Adrenal gland (tissue), 9 donors: ENCODE measurements at regions not wholly inside any gene's neighbourhood (a gene's known extent, or its start where the extent isn't known, plus 50 kb on each side); places are given as distances from the start of the nearest gene placed in this dataset.

ENCODE experiments used
- DNase-seq, 7 donors: peaks; one replicate each; pipeline ENCODE4 v3.0.0-alpha.2; 2019 to 2020
- H3K27ac ChIP-seq, 5 donors: fragments of 200-600 bp; sonication (generic) in 4 of 5; 1 replicate in 3 of 5; 2 replicates in 2 of 5; pipeline versions ENCODE4 v1.5.1 to v1.8.0; 2016 to 2020; ENCODE audit warnings: mild to moderate bottlenecking in 1 of 5
- H3K27me3 ChIP-seq: fragments of 200-600 bp; 2 replicates; pipeline ENCODE4 v1.8.0; 2021
- H3K36me3 ChIP-seq, 2 donors: fragments of 200-600 bp; replicated peaks in 1 of 2; 1 replicate in 1 of 2; 2 replicates in 1 of 2; pipeline versions ENCODE4 v1.5.1 to v1.8.0; 2018 to 2022
- H3K4me1 ChIP-seq, 2 donors: fragments of 200-600 bp; replicated peaks in 1 of 2; 1 replicate in 1 of 2; 2 replicates in 1 of 2; pipeline versions ENCODE4 v1.5.1 to v1.8.0; 2018 to 2021
- H3K4me3 ChIP-seq, 4 donors: fragments of 200-600 bp; sonication (generic) in 3 of 4; one replicate each; pipeline ENCODE4 v1.5.1; 2016 to 2018
- H3K9me3 ChIP-seq, 3 donors: fragments of 200-600 bp; sonication (generic) in 1 of 3; replicated peaks in 1 of 3; 1 replicate in 2 of 3; 2 replicates in 1 of 3; pipeline versions ENCODE4 v1.5.1 to v1.8.0; 2016 to 2021
- CTCF ChIP-seq, 6 experiments: fragments of 450-650 bp in 4 of 6; fragments of 200-600 bp in 2 of 6; sonication (generic) in 1 of 6; IDR thresholded peaks; 1 replicate in 5 of 6; 2 replicates in 1 of 6; pipeline versions ENCODE4 v1.5.1 to v1.8.0; 2016 to 2021; ENCODE audit warnings: antibody characterized with exemption in 6 of 6, mild to moderate bottlenecking in 2 of 6, moderate library complexity in 1 of 6
- POLR2A ChIP-seq, 2 donors: fragments of 450-650 bp; IDR thresholded peaks; one replicate each; pipeline ENCODE4 v1.6.1; 2017; ENCODE audit warnings: antibody characterized with exemption in 2 of 2, mild to moderate bottlenecking in 2 of 2, moderate library complexity in 1 of 2
- WGBS, 4 donors: extraction: QIAGEN DNeasy Blood & Tissue Kit in 2 of 4; methylation state at CpG; one replicate each; pipeline versions ENCODE4 v1.1.5 to v1.1.7; 2013 to 2017; 5-methylcytosine and 5-hydroxymethylcytosine counted together
- intact Hi-C, 2 donors: fragments of 100-400 bp; cut with DNase I; formaldehyde crosslinking; loops; one replicate each; pipeline versions ENCODE4 v1.14.1 to v1.15.0; 2022 to 2023
- donor health status: healthy with polysubstance abuse.
- donor health status: Bipolar disorder and iron deficiency.
- donor health status: DM: yes; HTN: yes; CAD: no.
- donor health status: DM: no; HTN: no; CAD: no.
- donor health status: DM: no; HTN: no; CAD: no.

- Histone ChIP-seq H3K4me1 (no peaks in the 10 kb centered on the region), H3K36me3 (no peaks in the 10 kb centered on the region), H3K9me3 (no peaks in the 10 kb centered on the region), H3K27ac (no peak overlapping the region), H3K27me3 (no peaks in the 10 kb centered on the region), H3K4me3 (no peak overlapping the region)
- no peak for TF ChIP-seq POLR2A (IDR thresholded peaks at IDR 0.05)
- no peak for TF ChIP-seq CTCF (IDR thresholded peaks at IDR 0.05)
- DNase-seq: no peak
- intact Hi-C loops: no loop called here
- WGBS, 4 donors: 49 to 67% (median 63%) methylated on average over 4 of the region's 4 CpGs
Measured at GRCh38 chr22:34072585-34072984, 152.3 kb upstream of the LARGE1 start.

- 74 to 88% (median 83%) methylated on average over 2 of the region's 2 CpGs for WGBS, 4 donors
- intact Hi-C loops: no loop called here
- no peak for DNase-seq
- no peaks in the 10 kb centered on the region for H3K36me3 ChIP-seq
- H3K27ac ChIP-seq: no peak overlapping the region
- no peaks in the 10 kb centered on the region for H3K9me3 ChIP-seq
- no peaks in the 10 kb centered on the region for H3K27me3 ChIP-seq
- no peaks in the 10 kb centered on the region for H3K4me1 ChIP-seq
- no peak for TF ChIP-seq POLR2A (IDR thresholded peaks at IDR 0.05)
- no peak for TF ChIP-seq CTCF (IDR thresholded peaks at IDR 0.05)
- no peak overlapping the region for H3K4me3 ChIP-seq
Measured at GRCh38 chr22:34080433-34080832, 160.2 kb upstream of the LARGE1 start.

- Histone ChIP-seq H3K27me3 (no peaks in the 10 kb centered on the region), H3K4me1 (no peaks in the 10 kb centered on the region), H3K27ac (no peak overlapping the region), H3K4me3 (no peak overlapping the region), H3K9me3 (no peaks in the 10 kb centered on the region), H3K36me3 (no peaks in the 10 kb centered on the region)
- WGBS, 4 donors: 70 to 88% (median 80%) methylated on average over 3 of the region's 3 CpGs
- intact Hi-C loops: no loop called here
- DNase-seq: no peak
- TF ChIP-seq POLR2A (IDR thresholded peaks at IDR 0.05): no peak
- no peak for TF ChIP-seq CTCF (IDR thresholded peaks at IDR 0.05)
Measured at GRCh38 chr22:34096770-34097169, 176.5 kb upstream of the LARGE1 start.

GRCh38 chr22:34099278-34099677, 179.0 kb upstream of the LARGE1 start:
- Histone ChIP-seq H3K4me1 (no peaks in the 10 kb centered on the region), H3K36me3 (no peaks in the 10 kb centered on the region), H3K4me3 (no peak overlapping the region), H3K27ac (no peak overlapping the region), H3K9me3 (no peaks in the 10 kb centered on the region), H3K27me3 (no peaks in the 10 kb centered on the region)
- DNase-seq: no peak
- intact Hi-C loops: no loop called here
- WGBS, 4 donors: 8 to 59% (median 41%) methylated on average over 1 of the region's 1 CpG
- TF ChIP-seq CTCF (IDR thresholded peaks at IDR 0.05) (no peak), POLR2A (IDR thresholded peaks at IDR 0.05) (no peak)
